PC-9 (cell line): ENCODE measurements at regions not wholly inside any gene's neighbourhood (a gene's known extent, or its start where the extent isn't known, plus 50 kb on each side); places are given as distances from the start of the nearest gene placed in this dataset.
"Not testable (repeated sequence)": the region's sequence is repeated elsewhere in the genome, so short reads cannot be mapped to it uniquely, and the experiment has no call there.

ENCODE experiments used
- BruUV-seq: library from RNA; stranded (reverse); fragments of 400-500 nt; replicated peaks from 2 replicates; lab custom pipeline; 2021; lab: Mats Ljungman, UMichigan
- CTCF ChIA-PET: fragments of 300-600 bp; sonication (Branson Sonifier 250); formaldehyde crosslinking; loops from one replicate; lab custom pipeline; 2022; ENCODE audit warnings: antibody characterized with exemption; lab: Charles Lee
- POLR2A ChIA-PET: fragments of 300-600 bp; sonication (Branson Sonifier 250); formaldehyde crosslinking; loops from one replicate; lab custom pipeline; 2022; ENCODE audit warnings: antibody characterized with exemption; ENCODE audit not compliant: unreplicated experiment; lab: Charles Lee
- DNase-seq, 2 experiments: peaks; one replicate each; pipeline versions ENCODE4 v3.0.0 to v3.0.0-alpha.2; 2015 to 2022; ENCODE audit warnings: mixed read lengths in 1 of 2
- H2AFZ ChIP-seq: fragments of 200-600 bp; sonication (generic); 2 replicates; pipeline ENCODE4 v1.8.1; 2017; ENCODE audit warnings: antibody characterized with exemption
- H3F3A ChIP-seq: fragments of 200-600 bp; sonication (generic); 2 replicates; pipeline ENCODE4 v1.8.1; 2017; ENCODE audit warnings: antibody characterized with exemption, mild to moderate bottlenecking, low read depth; ENCODE audit not compliant: insufficient read depth
- H3K27ac ChIP-seq: fragments of 200-600 bp; sonication (generic); 2 replicates; pipeline ENCODE4 v1.6.1; 2016; ENCODE audit warnings: mixed run types
- H3K27me3 ChIP-seq: fragments of 200-600 bp; sonication (generic); 2 replicates; pipeline ENCODE4 v1.6.1; 2016; ENCODE audit warnings: low read depth, mixed run types; ENCODE audit not compliant: insufficient read depth
- H3K36me3 ChIP-seq: fragments of 200-600 bp; sonication (generic); 2 replicates; pipeline ENCODE4 v1.6.1; 2016; ENCODE audit warnings: low read depth, mixed run types
- H3K4me1 ChIP-seq: fragments of 200-600 bp; sonication (generic); replicated peaks from 2 replicates; pipeline ENCODE4 v1.6.1; 2016; ENCODE audit warnings: mixed run types; ENCODE audit not compliant: insufficient read depth
- H3K4me2 ChIP-seq: fragments of 200-600 bp; sonication (generic); 2 replicates; pipeline ENCODE4 v1.6.1; 2017; ENCODE audit warnings: mixed run types
- H3K4me3 ChIP-seq: fragments of 200-600 bp; sonication (generic); 2 replicates; pipeline ENCODE4 v1.6.1; 2016; ENCODE audit warnings: mixed run types
- H3K79me2 ChIP-seq: fragments of 200-600 bp; sonication (generic); 2 replicates; pipeline ENCODE4 v1.6.1; 2017; ENCODE audit warnings: low read depth, mixed run types
- H3K9me2 ChIP-seq: fragments of 200-600 bp; sonication (generic); 2 replicates; pipeline ENCODE4 v1.8.1; 2017; ENCODE audit warnings: mild to moderate bottlenecking; ENCODE audit not compliant: insufficient read depth
- H3K9me3 ChIP-seq: fragments of 200-600 bp; sonication (generic); 2 replicates; pipeline ENCODE4 v1.8.1; 2016; ENCODE audit warnings: low read depth; ENCODE audit not compliant: insufficient read depth
- H4K20me1 ChIP-seq: fragments of 200-600 bp; sonication (generic); 2 replicates; pipeline ENCODE4 v1.8.1; 2017; ENCODE audit not compliant: insufficient read depth
- EZH2 ChIP-seq: fragments of 200-600 bp; sonication (generic); IDR thresholded peaks from 2 replicates; pipeline ENCODE4 v1.8.0; 2017; ENCODE audit warnings: antibody characterized with exemption, low read depth
- intact Hi-C: fragments of 100-400 bp; cut with micrococcal nuclease; formaldehyde crosslinking; loops from one replicate; pipeline ENCODE4 v1.10.0; 2022; ENCODE audit not compliant: unreplicated experiment
- TF ChIP-seq, protein P1 (sequence below): fragments of 200-600 bp; sonication (generic); conservative IDR thresholded peaks from 2 replicates; pipeline ENCODE4 v1.6.1; 2017; ENCODE audit warnings: mixed run types, antibody characterized with exemption, mild to moderate bottlenecking, moderate library complexity

DNA sequence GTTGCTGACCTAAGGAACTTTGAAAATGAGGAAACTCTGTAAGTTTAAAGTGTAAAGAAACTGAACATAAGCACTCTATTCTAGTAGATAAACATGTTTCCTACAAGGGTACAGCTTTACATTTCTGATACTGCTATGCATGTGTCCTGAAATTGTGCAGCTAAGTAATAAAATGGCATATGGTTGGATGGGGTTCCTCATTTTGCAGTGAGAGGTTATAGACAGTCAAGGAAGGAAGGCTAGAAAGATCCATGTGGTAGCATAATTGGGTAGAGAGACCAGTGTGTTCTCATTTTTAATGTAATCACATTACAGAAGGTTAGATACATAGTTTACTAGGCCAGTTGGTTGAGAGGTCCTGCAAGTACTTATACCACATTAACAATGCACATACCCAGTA lies 477.0 kb downstream of the TMEM121 start:
- H4K20me1 ChIP-seq: no peaks in the 10 kb centered on the region
- H3F3A ChIP-seq: no peaks in the 10 kb centered on the region
- H3K4me3 ChIP-seq: no peak overlapping the region
- no peaks in the 10 kb centered on the region for H3K36me3 ChIP-seq
- H3K4me2 ChIP-seq: no peak overlapping the region
- no peaks in the 10 kb centered on the region for H3K9me2 ChIP-seq
- DNase-seq: no peak
- no TSS peak for BruUV-seq
- no peaks in the 10 kb centered on the region for H3K9me3 ChIP-seq
- intact Hi-C loops: no loop called here
- CTCF ChIA-PET: no interaction called here
- TF ChIP-seq, protein P1, sequence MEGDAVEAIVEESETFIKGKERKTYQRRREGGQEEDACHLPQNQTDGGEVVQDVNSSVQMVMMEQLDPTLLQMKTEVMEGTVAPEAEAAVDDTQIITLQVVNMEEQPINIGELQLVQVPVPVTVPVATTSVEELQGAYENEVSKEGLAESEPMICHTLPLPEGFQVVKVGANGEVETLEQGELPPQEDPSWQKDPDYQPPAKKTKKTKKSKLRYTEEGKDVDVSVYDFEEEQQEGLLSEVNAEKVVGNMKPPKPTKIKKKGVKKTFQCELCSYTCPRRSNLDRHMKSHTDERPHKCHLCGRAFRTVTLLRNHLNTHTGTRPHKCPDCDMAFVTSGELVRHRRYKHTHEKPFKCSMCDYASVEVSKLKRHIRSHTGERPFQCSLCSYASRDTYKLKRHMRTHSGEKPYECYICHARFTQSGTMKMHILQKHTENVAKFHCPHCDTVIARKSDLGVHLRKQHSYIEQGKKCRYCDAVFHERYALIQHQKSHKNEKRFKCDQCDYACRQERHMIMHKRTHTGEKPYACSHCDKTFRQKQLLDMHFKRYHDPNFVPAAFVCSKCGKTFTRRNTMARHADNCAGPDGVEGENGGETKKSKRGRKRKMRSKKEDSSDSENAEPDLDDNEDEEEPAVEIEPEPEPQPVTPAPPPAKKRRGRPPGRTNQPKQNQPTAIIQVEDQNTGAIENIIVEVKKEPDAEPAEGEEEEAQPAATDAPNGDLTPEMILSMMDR: no peak
- TF ChIP-seq EZH2: no peak
- H3K27me3 ChIP-seq: no peaks in the 10 kb centered on the region
- H3K79me2 ChIP-seq: no peaks in the 10 kb centered on the region
- H2AFZ ChIP-seq: no peak overlapping the region
- POLR2A ChIA-PET: no interaction called here
- H3K4me1 ChIP-seq: no peaks in the 10 kb centered on the region
- no peak overlapping the region for H3K27ac ChIP-seq

DNA sequence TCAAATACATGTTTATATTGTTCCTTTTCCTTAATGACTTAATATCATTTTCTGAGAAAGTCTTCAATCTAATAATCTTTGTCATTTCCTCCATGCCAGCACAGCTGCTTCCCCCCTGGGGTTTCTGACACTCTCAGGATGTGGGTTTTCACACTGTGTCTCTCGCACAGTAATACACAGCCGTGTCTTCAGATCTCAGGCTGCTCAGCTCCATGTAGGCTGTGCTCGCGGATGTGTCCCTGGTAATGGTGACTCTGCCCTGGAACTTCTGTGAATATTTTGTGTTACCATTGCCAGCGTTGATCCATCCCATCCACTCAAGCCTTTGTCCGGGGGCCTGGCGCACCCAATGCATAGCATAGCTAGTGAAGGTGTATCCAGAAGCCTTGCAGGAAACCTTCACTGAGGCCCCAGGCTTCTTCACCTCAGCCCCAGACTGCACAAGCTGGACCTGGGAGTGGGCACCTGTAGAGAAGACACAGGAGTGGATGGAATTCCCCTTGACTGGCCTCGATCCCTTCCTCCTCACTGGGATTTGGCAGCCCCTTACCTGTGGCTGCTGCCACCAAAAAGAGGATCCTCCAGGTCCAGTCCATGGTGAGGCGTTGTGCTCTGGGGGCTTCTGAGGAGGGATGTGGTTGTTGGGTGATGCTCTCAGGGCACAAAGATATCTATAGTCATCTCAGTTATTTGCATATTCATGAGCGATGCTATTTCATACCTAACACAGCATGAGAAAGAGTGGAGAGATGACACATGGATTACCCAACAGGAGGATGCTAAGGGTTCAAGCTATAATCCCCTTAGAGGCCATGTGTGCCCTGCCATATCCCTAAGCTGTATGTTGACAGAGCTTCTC lies 478.8 kb downstream of the TMEM121 start:
- CTCF ChIA-PET, H3K79me2 ChIP-seq, H3K9me3 ChIP-seq, H3K36me3 ChIP-seq, BruUV-seq, DNase-seq, H3K4me1 ChIP-seq, H4K20me1 ChIP-seq, POLR2A ChIA-PET, H2AFZ ChIP-seq, H3K27me3 ChIP-seq, H3K27ac ChIP-seq, H3K9me2 ChIP-seq, H3K4me2 ChIP-seq, intact Hi-C loops, H3F3A ChIP-seq, H3K4me3 ChIP-seq: not testable (repeated sequence)

DNA sequence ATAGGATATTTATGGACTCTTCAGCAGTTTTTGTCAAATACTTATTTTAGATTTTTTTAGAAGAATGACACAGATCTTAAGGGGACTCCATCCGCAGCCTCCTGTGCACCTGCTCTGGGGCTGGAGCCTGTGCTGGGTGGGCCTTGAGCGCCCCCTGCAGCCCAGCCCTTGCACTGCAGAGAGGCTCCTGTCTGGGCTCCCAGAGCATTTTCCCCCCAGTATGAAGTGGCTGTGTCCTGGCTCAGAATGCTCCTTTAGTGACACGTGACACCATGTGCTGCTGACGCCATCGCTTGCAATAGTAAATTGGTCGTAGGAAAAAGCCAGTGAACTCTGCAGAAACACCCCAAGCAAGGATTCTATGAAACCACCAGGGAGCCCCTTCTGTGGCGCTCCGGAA lies 479.7 kb downstream of the TMEM121 start:
- DNase-seq, H3K9me3 ChIP-seq, BruUV-seq, H3K4me1 ChIP-seq, H3K36me3 ChIP-seq, H3K4me3 ChIP-seq, H3K9me2 ChIP-seq, H3F3A ChIP-seq, POLR2A ChIA-PET, H3K4me2 ChIP-seq, intact Hi-C loops, H3K79me2 ChIP-seq, H2AFZ ChIP-seq, CTCF ChIA-PET, H4K20me1 ChIP-seq, H3K27ac ChIP-seq, H3K27me3 ChIP-seq: not testable (repeated sequence)
- TF ChIP-seq, protein P1: peak; percentile 62

DNA sequence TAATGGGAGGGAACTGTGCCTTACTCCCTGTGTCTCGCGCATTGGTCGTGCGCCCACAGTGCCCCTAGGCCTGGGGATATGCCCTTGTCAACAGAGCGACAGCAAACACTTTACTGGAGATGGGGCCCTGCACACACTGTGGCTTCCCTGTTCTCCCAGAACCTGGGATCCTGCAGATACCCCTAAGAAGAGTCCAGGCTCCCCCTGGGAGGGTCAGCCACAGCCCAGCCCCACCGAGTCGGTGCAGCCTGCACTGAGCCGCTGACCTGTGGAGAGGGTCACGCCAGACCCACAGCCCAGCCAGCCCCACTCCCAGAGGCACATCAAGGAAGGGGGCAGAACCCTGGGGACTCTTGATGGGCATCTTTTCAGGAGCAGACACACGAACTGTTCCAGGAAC lies 480.3 kb downstream of the TMEM121 start:
- BruUV-seq, H2AFZ ChIP-seq, H3K4me3 ChIP-seq, POLR2A ChIA-PET, H3K36me3 ChIP-seq, H3K4me1 ChIP-seq, CTCF ChIA-PET, H3K9me3 ChIP-seq, H3F3A ChIP-seq, intact Hi-C loops, H3K27me3 ChIP-seq, H3K79me2 ChIP-seq, H3K27ac ChIP-seq, H4K20me1 ChIP-seq, H3K4me2 ChIP-seq, H3K9me2 ChIP-seq, DNase-seq: not testable (repeated sequence)
